Endothelial cell of hepatic sinusoid (primary cell): ENCODE measurements at regions not wholly inside any gene's neighbourhood (a gene's known extent, or its start where the extent isn't known, plus 50 kb on each side); places are given as distances from the start of the nearest gene placed in this dataset.

Experiments
- in situ Hi-C: cut with HindIII; loops from 2 replicates; pipeline ENCODE4 v1.10.0; 2017; ENCODE audit warnings: low sequenced_read_pairs

DNA sequence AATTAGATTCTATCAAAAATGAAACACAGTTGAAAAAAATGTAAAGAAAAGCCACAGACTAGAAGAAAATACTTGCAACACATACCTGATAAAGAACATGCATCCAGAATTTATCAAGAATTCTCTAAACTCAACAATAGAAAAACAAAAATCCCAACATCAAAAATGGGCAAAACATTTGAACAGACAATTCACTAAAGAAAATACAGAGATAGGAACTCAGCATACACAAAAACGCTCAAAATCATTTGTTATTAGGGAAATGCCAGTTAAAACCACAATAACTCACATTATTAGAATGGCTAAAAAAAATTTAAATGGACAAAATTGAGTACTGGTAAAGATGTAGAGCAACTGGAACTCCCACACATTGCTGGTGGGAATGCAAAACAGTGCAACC is 311.0 kb upstream of the PRDM1 start:
- in situ Hi-C loops = no loop called here

DNA sequence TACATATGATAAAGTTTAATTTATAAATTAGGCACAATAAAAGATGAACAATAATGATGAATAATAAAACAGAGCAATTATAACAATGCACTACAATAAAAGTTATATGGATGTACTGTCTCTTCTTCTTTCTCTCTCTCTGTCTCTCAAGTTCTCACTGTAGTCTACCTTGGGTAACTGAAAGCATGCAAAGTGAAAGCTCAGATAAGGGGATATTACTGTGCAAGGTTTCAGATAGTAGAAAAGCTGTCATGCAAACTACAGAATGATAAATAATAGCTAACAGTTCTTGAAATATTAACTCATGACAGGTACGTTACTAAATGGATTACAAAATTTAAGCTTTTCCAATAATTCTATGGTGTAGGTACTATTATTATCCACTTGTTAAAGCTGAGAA is 311.9 kb upstream of the PRDM1 start:
- in situ Hi-C loops = no loop called here

DNA sequence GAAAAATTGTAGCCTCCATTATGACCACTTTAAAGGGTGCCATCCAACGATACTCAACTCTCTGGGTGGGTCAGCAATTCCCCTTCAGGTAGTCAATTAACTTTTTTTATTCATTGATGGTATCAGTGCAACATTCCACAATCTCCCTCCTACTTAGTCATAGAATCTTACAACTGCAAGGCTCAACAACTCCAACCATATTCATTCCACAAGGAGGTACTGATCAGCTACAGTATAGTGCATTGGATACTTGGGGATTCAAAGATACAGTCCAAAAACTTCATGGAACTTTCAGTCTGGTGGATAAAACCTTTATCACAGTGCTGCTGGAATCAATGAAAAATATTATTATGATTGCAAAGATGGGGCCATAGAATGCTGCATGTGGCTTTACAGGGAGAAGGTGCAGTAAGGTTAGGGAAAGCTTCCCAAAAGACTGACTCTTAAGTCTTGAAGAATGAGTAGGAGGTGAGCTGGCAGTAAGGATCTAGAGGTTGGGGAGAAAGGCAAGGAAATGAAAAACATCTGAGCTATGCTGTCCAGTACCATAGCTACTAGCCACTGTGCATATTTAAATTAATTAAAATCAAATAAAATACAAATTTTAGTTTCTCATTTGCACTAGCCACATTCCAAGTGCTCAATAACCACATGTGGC is 314.7 kb upstream of the PRDM1 start:
- in situ Hi-C loops = no loop called here

DNA sequence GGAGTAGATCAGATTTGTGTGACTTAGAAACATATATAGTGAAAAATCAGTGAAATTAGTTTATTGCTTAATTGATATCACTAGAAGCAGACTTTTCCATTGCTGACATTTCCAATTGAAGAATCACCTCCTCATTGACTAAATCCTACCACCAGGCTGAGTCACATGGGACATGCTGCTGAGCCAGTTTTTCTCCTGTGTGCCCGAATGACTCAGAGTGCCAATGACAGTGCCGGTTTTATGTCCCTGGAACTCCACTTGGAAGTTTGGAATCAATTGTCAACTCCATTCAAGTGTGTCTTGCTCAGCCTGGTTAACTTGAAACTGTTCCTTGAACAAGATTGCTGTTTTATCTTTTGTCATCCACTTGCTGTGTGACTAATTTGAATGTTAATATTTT is 316.1 kb upstream of the PRDM1 start:
- in situ Hi-C loops = no loop called here

- in situ Hi-C loops = no loop called here
These were observed 316.9 kb upstream of the PRDM1 start for GRCh38 chr6:105769197-105769596.

GRCh38 chr6:105767541-105767940 is 318.6 kb upstream of the PRDM1 start:
- in situ Hi-C loops = no loop called here

GRCh38 chr6:105765239-105765638 is 320.9 kb upstream of the PRDM1 start:
- in situ Hi-C loops = no loop called here

DNA sequence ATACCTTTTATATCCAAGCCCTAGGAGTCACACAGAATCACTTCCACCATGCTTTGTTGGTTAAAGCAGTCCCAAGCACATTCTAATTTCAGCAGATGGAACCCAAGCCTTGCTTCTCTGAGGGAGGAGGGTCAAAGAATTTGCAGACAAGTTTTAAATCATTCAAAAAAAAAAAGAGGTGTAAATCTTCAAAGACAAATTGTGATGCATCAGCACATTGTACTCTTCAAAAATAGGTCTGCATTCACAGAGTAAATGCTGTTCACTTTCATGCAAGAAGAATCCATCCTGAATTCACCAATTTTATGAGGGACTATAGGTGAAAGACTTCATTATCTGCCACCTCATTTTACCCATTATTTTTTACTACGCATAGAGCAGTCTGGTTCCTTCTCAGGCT is 321.8 kb upstream of the PRDM1 start:
- in situ Hi-C loops = no loop called here

DNA sequence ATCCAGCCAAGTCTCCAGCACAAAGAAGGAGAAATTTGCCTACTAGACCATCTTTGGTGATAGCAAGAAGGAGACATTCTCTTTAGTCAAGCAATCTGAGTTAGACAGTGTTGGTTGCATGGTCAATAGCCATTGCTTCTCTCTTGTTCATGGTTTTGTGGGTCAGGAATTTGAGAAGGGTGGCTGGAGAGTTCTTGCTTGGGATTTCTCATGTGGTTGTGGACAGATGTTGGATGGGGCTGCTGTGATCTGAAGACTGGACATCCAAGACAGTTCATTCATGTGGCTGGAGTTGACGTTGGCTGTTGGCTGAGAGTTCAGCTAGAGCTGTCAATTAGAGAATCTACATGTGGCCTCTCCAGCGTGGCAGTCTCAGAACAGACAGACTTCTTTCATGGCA is 322.3 kb upstream of the PRDM1 start:
- in situ Hi-C loops = no loop called here

DNA sequence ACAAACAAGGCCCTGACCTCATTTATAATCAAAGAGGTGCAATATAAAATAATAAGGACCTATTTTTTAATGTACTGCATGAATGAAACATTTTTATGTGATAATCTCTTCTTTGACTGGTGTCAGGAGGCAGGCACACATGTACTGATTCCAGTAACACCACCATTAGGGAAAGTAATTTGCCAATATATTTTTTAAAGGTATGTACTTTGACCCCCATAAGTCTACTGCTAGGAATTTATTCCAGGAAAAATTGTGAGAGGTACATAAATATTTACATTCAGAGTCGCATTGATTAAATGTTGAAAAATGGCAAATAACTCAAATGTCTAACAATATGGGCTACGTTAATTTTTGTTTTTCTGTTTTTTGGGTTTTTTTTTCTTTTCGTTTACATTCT is 325.4 kb upstream of the PRDM1 start:
- in situ Hi-C loops = no loop called here

- in situ Hi-C loops = no loop called here
These were observed 326.2 kb upstream of the PRDM1 start for GRCh38 chr6:105759946-105760345.

DNA sequence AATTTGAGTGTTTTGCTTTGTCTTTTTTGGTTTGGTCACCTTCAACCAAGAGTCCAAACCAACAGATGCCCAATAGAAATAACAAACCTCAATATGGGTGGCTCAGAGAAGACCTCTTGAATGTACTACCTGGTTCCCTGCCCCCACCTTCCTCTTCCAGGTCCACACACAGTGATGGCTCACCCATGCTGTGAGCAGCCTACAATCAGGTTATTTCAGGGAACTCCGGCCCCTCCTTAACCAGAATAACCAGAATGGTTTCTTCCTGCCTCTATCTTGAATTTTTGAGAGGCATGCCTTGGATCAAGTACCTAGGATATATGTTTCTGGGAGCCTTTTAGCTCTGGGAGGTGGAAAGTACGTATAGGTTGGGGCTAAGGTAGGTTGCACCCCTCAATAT is 327.1 kb upstream of the PRDM1 start:
- in situ Hi-C loops = no loop called here

DNA sequence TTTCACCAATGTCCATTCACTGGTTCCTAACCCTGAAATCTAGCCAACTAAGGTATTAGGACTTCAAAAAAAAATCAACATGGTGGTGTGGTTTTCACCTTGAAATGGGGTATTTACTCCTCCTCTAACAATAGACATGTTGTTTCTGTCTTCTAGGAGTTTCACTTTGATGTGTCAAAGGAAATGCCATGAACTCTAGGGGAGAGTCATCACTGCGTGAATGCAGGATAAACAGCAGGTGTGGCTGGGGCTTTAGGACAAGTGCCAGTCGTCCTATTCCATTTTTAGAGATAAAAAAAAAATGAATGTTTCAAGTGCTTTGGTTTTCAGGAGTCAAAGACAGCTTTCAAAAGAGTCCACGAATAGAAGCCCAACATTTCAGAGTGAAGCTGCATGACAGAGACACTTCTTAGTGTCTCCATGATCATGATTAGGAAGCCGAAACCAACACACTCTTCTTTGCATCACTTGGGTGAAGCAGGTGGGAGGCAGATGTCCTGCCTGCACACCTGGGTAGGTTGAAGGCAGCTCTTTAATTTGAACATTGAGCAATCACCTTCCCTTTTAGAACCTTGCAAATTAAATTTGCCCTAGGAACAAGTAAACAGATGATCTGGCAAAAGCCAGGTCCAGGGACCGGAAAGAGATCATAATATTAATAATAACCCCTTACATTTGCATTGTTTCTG is 328.5 kb upstream of the PRDM1 start:
- in situ Hi-C loops = no loop called here

GRCh38 chr6:105755885-105756284 is 330.3 kb upstream of the PRDM1 start:
- in situ Hi-C loops = no loop called here

DNA sequence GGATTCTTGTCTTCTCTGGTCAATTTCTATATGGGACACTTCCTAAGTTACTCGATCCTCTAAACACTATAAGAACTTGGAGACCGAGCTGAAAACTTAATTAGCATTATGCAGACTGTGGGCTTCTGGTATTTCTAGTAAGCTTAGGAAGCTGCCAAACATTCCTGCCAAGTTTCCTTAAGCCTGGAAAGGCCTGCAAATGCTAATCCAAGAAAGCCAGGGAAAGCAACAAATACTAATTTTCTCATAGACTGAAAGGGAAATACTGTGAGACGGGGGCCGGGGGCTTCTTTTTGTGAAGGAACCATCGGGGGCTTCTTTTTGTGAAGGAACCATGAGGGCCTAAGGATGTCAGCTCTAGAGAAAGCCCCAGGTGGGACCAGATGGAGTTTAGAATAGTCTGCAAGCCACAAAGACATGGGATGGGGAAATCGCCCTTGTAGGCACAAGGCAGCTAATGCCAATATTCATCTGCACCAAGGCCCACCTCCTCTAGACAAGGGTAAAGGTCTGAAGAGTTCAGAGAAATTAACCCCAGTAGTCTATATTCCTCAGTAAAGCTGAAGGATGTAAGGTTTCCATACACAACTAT is 332.4 kb upstream of the PRDM1 start:
- in situ Hi-C loops = no loop called here

DNA sequence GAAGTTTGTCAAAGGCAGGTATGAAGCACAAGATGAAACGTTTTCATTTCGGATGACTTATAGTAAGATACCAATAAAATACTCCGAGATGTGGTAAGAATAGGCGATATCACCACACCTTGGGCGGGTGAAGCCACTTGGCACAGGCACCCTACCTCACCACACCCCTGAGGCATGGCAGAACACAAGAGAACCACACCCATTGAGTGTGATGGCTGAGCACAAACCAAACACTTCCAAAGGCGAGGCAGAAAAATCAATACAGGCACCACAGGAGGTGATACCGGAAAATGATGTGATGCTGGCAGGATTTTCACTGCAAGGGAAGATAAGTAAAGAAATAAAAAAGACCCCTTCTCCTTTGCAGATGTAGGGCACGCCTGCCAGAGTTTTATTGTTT is 332.9 kb upstream of the PRDM1 start:
- in situ Hi-C loops = no loop called here

DNA sequence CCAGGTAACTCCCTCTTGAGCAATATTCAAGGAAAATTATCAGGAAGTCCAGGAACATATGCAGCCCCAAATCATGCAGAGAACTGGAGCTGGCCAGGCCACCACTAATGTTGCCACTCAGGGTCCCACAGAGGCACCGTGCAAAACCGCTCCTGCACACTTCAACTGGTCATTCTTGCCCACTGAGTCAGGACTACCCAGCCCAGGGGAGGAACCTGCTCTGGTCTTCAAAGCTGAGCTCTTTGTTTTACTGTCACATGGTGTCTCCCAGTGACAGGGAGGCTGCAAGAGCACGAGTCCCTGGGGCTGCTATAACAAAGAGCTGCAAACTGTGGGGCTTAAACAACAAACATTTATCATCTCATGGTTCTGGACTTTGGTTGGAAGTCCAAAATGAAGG is 336.0 kb upstream of the PRDM1 start:
- in situ Hi-C loops = no loop called here

- in situ Hi-C loops = no loop called here
These were observed 337.4 kb upstream of the PRDM1 start for GRCh38 chr6:105748737-105749161.

DNA sequence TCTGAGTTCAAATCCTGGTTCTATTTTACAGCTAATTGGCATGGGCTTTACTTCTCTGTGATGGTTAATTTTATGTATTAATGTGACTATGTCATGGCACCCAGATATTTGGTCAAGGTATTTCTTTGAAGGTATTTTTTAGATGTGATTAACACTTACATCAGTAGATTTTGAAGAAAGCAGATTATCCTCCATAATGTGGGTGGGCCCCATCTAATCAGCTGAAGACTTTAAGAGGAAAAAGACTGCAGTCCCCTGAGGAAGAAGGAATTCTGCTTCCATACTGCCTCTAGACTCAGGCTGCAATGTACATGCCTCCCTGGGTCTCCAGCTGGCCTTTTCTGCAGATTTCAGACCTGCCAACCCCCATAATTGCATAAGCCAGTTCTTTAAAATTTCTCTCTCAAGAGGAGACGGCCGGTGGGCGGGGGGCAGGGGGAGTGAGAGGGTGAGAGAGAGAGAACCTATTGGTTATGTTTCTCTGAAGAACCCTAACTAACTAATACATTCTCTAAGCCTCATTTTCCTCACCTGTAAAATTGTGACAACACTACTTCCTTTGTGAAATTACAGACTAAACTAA is 338.2 kb upstream of the PRDM1 start:
- in situ Hi-C loops = no loop called here

DNA sequence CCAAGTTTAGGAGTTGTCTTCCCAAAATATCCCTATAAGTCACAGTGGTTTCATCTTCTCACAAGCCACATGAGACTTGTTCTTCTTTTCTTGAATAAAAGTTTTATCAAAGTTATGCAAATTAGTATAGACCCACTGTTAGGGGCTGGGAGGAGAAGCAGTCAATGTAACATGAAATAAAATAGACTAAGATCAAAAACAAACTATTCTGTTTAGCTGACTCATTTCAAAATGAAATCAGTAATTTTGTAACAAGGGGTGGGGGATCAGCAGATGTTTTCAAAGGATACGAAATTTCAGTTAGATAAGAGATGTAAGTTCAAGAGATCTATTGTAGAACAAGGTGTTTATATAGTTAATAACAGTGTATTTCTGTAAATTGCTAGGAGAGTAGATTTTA is 339.6 kb upstream of the PRDM1 start:
- in situ Hi-C loops = no loop called here

DNA sequence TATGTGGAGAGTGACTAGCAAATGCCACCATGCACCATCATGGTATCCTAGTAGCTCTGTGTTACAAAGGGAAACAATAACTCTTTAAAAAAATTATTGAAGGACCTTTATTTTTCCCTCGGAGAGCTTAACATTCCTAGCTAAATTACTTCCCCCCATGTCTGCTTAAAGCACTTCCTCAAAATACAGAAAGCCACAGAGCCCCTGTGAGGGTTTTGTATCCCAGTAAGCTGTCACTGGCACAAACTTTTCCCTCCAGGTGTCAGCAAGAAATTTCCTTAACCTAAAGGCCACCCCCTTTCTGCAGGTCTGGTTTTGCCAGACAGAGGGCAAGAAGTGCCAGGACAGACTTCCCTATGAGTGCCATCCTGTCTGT is 340.0 kb upstream of the PRDM1 start:
- in situ Hi-C loops = no loop called here

GRCh38 chr6:105745464-105746129 is 340.5 kb upstream of the PRDM1 start:
- in situ Hi-C loops = no loop called here
